ENCODE measurements at regions not wholly inside any gene's neighbourhood (a gene's known extent, or its start where the extent isn't known, plus 50 kb on each side); places are given as distances from the start of the nearest gene placed in this dataset.

DNA sequence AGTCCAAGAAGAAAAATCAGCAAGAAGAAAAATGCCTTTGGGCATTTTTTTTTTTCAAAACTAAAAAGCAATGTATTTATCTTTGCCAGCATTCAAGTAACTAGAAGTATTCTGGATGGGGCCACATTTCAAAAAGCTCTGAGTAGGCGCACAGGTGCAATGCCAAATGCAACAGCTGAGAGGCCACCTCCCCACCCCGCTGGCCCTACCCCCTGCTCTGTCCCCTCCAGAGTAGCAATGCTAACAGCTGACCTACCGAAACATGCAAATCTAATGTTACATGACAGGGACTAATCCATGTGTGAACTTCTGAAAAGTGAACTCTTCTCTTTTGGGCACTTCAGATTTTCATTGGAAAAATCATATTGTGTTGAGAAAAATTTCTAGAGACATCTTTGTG is 153.7 kb upstream of the SLC38A2 start:
- TF ChIP-seq ZFX (IDR thresholded peaks at IDR 0.05): no peak
- TF ChIP-seq, protein P1, sequence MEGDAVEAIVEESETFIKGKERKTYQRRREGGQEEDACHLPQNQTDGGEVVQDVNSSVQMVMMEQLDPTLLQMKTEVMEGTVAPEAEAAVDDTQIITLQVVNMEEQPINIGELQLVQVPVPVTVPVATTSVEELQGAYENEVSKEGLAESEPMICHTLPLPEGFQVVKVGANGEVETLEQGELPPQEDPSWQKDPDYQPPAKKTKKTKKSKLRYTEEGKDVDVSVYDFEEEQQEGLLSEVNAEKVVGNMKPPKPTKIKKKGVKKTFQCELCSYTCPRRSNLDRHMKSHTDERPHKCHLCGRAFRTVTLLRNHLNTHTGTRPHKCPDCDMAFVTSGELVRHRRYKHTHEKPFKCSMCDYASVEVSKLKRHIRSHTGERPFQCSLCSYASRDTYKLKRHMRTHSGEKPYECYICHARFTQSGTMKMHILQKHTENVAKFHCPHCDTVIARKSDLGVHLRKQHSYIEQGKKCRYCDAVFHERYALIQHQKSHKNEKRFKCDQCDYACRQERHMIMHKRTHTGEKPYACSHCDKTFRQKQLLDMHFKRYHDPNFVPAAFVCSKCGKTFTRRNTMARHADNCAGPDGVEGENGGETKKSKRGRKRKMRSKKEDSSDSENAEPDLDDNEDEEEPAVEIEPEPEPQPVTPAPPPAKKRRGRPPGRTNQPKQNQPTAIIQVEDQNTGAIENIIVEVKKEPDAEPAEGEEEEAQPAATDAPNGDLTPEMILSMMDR (conservative IDR thresholded peaks at IDR 0.05): no peak
- H3K27ac ChIP-seq: no peak overlapping the region

DNA sequence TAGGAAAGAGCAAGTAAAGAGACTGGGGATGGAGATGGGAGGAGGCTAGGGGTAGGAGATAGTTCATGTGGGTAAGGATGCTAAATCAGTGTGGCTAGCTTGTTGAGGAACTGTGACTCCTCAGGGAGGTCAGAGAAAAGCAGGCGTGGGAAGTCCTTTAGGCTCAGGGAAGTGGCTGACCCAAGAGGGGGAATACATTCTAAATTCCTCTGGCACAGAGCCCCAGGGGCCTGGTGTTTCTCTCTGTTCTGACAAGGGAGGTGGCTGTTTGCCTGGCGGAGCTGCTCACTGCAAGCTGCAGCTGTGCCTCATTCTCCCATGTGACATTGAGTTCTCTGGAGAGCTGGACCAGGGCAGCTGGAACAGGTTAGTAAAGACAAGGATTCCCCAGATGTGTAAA is 152.2 kb upstream of the SLC38A2 start:
- H3K27ac ChIP-seq: no peak overlapping the region
- no peak for TF ChIP-seq ZFX (IDR thresholded peaks at IDR 0.05)
- TF ChIP-seq, protein P1 (conservative IDR thresholded peaks at IDR 0.05): no peak

DNA sequence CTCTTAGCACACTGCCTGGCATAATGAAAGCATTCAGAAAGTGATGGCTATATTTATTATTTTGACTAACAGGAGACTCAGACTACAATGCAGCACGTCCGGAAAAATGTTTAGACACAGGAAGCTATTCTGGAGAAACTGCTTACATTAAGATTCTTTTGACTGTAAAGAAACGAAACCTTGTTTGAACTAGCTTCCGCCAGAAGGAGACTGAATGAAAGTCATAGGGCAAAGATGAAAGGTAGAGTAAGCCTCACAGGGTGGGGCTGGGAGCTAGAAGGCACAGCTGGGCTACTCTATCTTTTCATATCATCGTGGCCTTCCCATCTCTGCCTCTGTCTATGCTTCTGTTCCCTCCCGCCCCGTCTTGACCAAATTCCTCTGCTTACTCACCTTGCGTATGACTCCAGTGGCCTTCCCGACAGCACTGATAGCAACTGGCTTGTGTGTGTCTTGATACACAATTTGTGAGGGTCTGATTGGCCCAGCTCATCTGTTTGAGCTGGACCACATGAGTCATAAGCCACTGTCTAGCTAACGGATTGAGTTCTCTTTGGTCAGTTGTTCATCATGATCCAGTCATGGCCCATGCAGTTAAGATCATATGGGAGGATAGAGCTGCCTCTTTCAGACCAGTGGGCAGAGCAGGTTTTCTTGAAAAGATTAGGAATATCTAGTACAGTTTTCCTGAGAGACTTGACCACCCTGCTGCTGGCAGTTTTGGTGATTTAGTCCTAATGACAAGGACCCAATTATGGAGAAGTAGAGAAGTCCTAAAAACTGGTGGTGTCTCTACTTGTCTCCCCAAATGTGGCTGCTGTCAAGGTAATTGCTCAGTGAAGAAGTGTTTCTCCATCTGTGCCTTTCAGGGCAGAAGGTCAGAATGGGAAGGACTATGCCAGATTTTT is 151.5 kb upstream of the SLC38A2 start:
- TF ChIP-seq, protein P1 (conservative IDR thresholded peaks at IDR 0.05): no peak
- TF ChIP-seq ZFX (IDR thresholded peaks at IDR 0.05): no peak
- H3K27ac ChIP-seq: no peak overlapping the region

DNA sequence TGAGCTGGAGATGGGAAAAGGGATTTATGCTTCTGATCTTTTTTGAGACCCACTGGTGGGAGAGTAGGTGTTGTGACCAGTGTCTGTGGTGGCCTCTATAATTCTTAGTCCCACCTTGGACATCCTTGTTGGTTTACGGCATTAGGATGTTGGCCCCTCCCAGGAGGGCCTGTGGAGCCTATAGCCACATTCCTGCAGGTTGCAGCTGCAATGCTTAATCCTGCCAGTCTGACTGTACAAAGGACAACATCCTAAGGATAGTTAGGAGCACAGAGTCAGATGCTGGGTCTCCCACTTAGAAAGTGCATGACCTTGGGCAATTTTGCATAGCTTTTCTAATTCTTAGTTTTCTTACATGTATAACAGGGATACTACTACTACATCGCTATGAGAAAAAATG is 150.9 kb upstream of the SLC38A2 start:
- no peak overlapping the region for H3K27ac ChIP-seq
- TF ChIP-seq, protein P1 (conservative IDR thresholded peaks at IDR 0.05): no peak
- TF ChIP-seq ZFX (IDR thresholded peaks at IDR 0.05): no peak

DNA sequence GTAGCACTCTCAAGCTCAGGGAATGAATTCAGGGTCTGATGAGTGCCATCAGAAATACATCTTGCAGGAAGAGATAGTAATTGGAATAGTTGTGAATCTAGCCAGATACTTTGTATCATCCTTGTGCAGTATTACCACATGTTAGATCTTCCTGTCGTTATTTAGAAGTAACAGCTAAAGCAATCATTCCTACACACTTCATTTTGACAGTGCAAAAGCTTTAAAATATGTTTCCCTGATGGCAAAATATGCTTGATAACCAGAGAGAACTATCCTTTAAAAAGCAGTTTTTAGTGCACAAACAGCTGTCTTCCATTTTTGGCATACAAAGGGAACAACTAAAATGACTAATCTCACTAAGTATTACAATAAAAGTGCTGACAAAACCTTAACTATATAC is 149.5 kb upstream of the SLC38A2 start:
- no peak overlapping the region for H3K27ac ChIP-seq
- TF ChIP-seq ZFX (IDR thresholded peaks at IDR 0.05): no peak
- TF ChIP-seq, protein P1 (conservative IDR thresholded peaks at IDR 0.05): no peak

DNA sequence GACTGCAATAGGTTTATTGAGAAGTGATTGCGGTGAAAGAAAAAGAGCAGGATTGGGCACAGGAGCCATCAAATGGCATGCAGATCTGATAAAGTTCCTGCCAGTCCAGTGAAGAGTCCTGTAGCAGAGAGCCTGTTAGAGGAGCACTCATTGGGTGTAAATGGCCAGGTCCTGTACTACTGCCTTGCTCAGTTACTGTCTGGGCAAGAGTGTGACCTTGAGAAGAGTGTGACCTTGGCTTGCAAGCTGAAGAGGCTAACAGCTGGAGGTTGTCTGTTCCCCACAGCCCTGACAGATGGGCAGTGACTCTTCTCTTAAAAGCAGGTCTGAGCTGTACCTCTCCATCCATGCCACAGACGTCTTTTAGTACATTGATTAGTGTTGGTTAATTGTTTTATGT is 148.6 kb upstream of the SLC38A2 start:
- H3K27ac ChIP-seq: no peak overlapping the region

DNA sequence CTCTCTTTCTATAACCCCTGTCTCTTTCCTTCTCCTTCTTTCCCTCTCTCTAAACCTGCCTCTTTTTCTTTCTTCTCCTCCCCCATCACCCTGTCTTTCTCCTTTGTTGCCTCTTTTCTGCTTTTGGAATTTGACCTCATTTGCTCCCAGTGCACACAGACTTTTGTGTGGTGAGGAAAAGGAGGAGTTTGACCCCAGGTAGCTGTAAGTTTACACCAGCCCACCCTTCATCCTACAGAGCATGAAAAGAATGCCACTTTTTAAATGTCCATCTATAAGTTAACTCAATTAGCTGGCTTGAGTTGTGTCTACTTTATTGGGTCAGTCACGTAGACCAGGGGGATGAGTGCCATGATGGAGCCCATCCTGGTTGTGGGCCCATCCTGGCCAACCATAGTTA is 146.8 kb upstream of the SLC38A2 start:
- no peak for TF ChIP-seq ZFX (IDR thresholded peaks at IDR 0.05)
- TF ChIP-seq, protein P1 (conservative IDR thresholded peaks at IDR 0.05): no peak
- no peak overlapping the region for H3K27ac ChIP-seq

More for the DNA sequence above, 148.6 kb upstream of the SLC38A2 start:
- TF ChIP-seq, protein P1 (conservative IDR thresholded peaks at IDR 0.05): no peak
- no peak for TF ChIP-seq ZFX (IDR thresholded peaks at IDR 0.05)

Measured in C4-2B (cell line).